ENCODE measurements at regions not wholly inside any gene's neighbourhood (a gene's known extent, or its start where the extent isn't known, plus 50 kb on each side); places are given as distances from the start of the nearest gene placed in this dataset.

DNA sequence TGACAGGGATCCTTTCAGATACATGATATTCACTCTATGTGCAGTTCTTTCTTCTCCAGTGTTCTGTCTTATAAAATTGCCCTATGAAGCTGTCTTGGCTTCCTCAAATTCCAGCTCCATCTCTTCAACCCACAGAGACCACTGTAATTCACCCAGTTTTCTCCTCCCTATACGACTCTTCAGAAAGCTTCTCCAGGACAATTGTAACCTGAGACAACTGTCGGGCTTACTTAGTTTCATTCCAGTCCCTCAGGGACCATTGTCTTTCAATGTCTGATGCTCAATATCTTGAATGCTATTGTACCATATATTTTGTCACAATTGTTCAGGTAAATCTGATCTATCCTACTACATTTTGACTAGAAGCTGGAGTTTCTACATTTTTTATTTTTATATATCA, 345.3 kb downstream of the RPL10L start:
- DNase-seq (ENCODE audit: low spot score) = no peak
- no peaks in the 10 kb centered on the region for H3K4me1 Mint-ChIP-seq (ENCODE audit: low read depth)
- no peak overlapping the region for H3K4me3 Mint-ChIP-seq (ENCODE audit: unreplicated experiment)
- H3K9me3 Mint-ChIP-seq (ENCODE audit: low read depth) = no peaks in the 10 kb centered on the region
- H3K27ac Mint-ChIP-seq (ENCODE audit: unreplicated experiment) = no peak overlapping the region
- no peaks in the 10 kb centered on the region for H3K36me3 Mint-ChIP-seq (ENCODE audit: low read depth)
- TF ChIP-seq, protein P1, sequence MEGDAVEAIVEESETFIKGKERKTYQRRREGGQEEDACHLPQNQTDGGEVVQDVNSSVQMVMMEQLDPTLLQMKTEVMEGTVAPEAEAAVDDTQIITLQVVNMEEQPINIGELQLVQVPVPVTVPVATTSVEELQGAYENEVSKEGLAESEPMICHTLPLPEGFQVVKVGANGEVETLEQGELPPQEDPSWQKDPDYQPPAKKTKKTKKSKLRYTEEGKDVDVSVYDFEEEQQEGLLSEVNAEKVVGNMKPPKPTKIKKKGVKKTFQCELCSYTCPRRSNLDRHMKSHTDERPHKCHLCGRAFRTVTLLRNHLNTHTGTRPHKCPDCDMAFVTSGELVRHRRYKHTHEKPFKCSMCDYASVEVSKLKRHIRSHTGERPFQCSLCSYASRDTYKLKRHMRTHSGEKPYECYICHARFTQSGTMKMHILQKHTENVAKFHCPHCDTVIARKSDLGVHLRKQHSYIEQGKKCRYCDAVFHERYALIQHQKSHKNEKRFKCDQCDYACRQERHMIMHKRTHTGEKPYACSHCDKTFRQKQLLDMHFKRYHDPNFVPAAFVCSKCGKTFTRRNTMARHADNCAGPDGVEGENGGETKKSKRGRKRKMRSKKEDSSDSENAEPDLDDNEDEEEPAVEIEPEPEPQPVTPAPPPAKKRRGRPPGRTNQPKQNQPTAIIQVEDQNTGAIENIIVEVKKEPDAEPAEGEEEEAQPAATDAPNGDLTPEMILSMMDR (IDR thresholded peaks at IDR 0.05) = no peak
- peaks cover 2% of the 10 kb centered on the region for H3K27me3 Mint-ChIP-seq (ENCODE audit: low read depth)

DNA sequence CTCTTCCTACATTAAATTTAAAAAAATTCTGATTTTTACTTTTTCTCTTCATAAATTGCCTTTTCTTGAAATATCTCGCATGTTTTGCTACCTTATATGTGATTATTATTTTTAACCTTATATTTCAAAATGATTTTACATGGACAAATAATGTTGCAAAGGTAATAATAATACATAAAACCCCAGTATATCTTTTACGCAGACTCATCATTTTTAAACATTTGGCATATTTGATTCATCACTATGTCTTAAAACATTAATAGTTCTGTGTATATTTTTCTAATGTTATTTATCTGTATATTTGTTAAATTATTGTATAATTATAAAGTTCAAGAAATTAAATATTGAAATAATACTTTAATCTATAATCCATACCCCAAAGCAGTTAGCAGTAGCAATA, 350.8 kb downstream of the RPL10L start:
- Mint-ChIP-seq H3K36me3 (ENCODE audit: low read depth) (no peaks in the 10 kb centered on the region), H3K4me1 (ENCODE audit: low read depth) (no peaks in the 10 kb centered on the region), H3K4me3 (ENCODE audit: unreplicated experiment) (no peak overlapping the region), H3K27me3 (ENCODE audit: low read depth) (no peaks in the 10 kb centered on the region), H3K27ac (ENCODE audit: unreplicated experiment) (no peak overlapping the region), H3K9me3 (ENCODE audit: low read depth) (peaks cover 17% of the 10 kb centered on the region)
- TF ChIP-seq, protein P1 (IDR thresholded peaks at IDR 0.05) = no peak
- DNase-seq (ENCODE audit: low spot score) = no peak

DNA sequence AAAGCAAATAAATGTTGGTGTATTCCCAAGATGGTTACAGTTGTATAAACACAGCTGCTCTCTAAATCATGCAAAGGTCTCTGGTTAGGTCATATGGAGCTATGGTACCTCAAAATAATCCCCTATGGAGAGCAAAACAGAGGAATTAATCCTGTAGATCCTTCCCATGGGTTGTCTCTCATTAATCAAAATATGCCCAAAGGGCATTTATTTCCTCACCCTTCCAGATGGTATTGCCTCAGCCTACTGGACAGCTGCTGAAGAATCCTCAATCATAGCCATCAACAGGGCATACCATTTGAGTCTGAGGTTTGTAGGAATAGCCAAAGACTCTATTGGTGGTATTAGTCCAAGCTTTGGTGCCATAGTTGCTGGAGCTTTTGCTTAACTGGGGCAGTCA, 360.9 kb downstream of the RPL10L start:
- Mint-ChIP-seq H3K4me3 (ENCODE audit: unreplicated experiment) (no peak overlapping the region), H3K27me3 (ENCODE audit: low read depth) (no peaks in the 10 kb centered on the region), H3K4me1 (ENCODE audit: low read depth) (no peaks in the 10 kb centered on the region), H3K27ac (ENCODE audit: unreplicated experiment) (no peak overlapping the region), H3K9me3 (ENCODE audit: low read depth) (peaks cover 13% of the 10 kb centered on the region), H3K36me3 (ENCODE audit: low read depth) (no peaks in the 10 kb centered on the region)
- DNase-seq (ENCODE audit: low spot score) = no peak
- TF ChIP-seq, protein P1 (IDR thresholded peaks at IDR 0.05) = no peak

DNA sequence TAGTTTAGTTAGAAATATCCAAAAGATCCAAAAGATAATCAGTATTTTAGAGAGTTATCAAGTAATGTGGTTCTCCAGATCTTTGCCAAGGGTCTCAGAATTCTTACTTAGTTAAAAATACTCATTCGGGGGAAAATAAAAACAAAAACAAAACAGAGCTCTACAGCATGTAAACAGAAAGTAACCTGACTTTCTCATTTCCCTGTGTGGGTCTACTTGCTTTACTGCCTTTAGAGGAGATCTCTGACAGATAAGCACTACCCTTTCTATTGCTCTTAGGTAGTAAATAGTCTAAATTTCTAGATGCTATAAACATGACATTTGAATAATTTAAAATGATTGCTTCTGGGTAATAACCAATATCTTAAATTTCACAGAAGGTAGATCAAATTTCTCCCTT, 371.8 kb downstream of the RPL10L start:
- H3K4me1 Mint-ChIP-seq (ENCODE audit: low read depth) = no peaks in the 10 kb centered on the region
- H3K27ac Mint-ChIP-seq (ENCODE audit: unreplicated experiment) = no peak overlapping the region
- TF ChIP-seq, protein P1 (IDR thresholded peaks at IDR 0.05) = no peak
- H3K9me3 Mint-ChIP-seq (ENCODE audit: low read depth) = no peaks in the 10 kb centered on the region
- H3K27me3 Mint-ChIP-seq (ENCODE audit: low read depth) = peaks cover 4% of the 10 kb centered on the region
- no peak for DNase-seq (ENCODE audit: low spot score)
- H3K36me3 Mint-ChIP-seq (ENCODE audit: low read depth) = no peaks in the 10 kb centered on the region
- no peak overlapping the region for H3K4me3 Mint-ChIP-seq (ENCODE audit: unreplicated experiment)

DNA sequence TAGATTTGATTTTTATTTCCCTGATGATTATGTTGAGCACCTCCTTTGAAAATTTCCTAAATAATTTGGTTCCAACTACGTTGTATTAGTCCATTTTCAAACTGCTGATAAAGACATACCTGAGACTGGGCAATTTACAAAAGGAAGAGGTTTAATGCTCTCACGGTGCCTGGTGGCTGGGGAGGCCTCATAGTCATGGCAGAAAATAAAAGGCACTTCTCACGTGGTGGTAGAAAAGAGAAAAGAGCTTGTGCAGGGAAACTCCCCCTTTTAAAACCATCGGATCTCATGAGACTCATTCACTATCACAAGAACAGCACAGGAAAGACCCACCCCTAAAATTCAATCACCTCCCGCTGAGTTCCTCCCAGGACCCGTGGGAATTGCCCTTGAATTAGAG, 372.3 kb downstream of the RPL10L start:
- Mint-ChIP-seq H3K9me3 (ENCODE audit: low read depth) (no peaks in the 10 kb centered on the region), H3K27me3 (ENCODE audit: low read depth) (peaks cover 4% of the 10 kb centered on the region), H3K4me3 (ENCODE audit: unreplicated experiment) (no peak overlapping the region), H3K27ac (ENCODE audit: unreplicated experiment) (no peak overlapping the region), H3K36me3 (ENCODE audit: low read depth) (no peaks in the 10 kb centered on the region), H3K4me1 (ENCODE audit: low read depth) (no peaks in the 10 kb centered on the region)
- TF ChIP-seq, protein P1 (IDR thresholded peaks at IDR 0.05) = no peak
- no peak for DNase-seq (ENCODE audit: low spot score)

Measured in chondrocyte (in vitro differentiated cells).